Cardiac muscle cell (in vitro differentiated cells and primary cell): ENCODE measurements at regions not wholly inside any gene's neighbourhood (a gene's known extent, or its start where the extent isn't known, plus 50 kb on each side); places are given as distances from the start of the nearest gene placed in this dataset.

Source experiments
- DNase-seq, 2 donors: peaks; one replicate each; pipeline versions ENCODE4 v3.0.0 to v3.0.0-alpha.2; 2010 to 2017; ENCODE audit warnings: low read depth in 1 of 2, low spot score in 1 of 2
- H3K27ac ChIP-seq: fragments of 200-600 bp; sonication (generic); 2 replicates; pipeline ENCODE4 v1.5.1; 2016
- H3K27me3 ChIP-seq: fragments of 200-600 bp; sonication (generic); 2 replicates; pipeline ENCODE4 v1.6.0; 2016; ENCODE audit warnings: control low read depth
- H3K36me3 ChIP-seq: fragments of 200-600 bp; sonication (generic); 2 replicates; pipeline ENCODE4 v1.5.1; 2016; ENCODE audit warnings: control low read depth
- H3K4me1 ChIP-seq: fragments of 200-600 bp; sonication (generic); 2 replicates; pipeline ENCODE4 v1.8.1; 2017; ENCODE audit warnings: low read depth, mild to moderate bottlenecking, mixed run types
- H3K4me3 ChIP-seq: fragments of 200-600 bp; sonication (generic); 2 replicates; pipeline ENCODE4 v1.5.1; 2016; ENCODE audit warnings: mild to moderate bottlenecking
- H3K9me3 ChIP-seq: fragments of 200-600 bp; sonication (generic); 2 replicates; pipeline ENCODE4 v1.5.1; 2017; ENCODE audit warnings: low read depth, mild to moderate bottlenecking, control low read depth
- TF ChIP-seq, protein P1 (sequence below): IDR thresholded peaks from 2 replicates; pipeline ENCODE4 v1.5.1; 2012; ENCODE audit warnings: low read depth, mild to moderate bottlenecking, low read length

DNA sequence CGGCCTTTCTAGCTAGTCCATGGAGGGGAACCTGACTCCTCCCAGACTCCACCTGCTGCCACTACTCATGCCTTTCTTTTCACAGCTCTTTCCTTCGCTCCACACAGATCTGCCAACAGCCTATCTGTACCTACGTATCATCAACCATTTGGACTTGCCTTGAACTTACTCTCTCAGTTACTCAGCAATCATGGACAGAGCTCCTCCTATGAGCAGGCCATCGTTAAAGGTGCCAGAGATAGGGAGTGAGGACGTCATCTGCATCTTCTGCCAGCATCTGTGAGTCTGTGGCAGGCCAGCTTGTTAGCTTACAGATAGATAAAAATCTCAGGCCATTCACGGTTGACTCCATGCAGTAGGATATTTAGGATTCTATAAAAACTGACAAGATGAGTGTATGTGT is 162.9 kb upstream of the ZBED5 start:
- peak in 1 of 2 donors; percentile 4 for DNase-seq
- H3K27me3 ChIP-seq = no peaks in the 10 kb centered on the region
- H3K4me1 ChIP-seq = no peaks in the 10 kb centered on the region
- no peaks in the 10 kb centered on the region for H3K9me3 ChIP-seq
- H3K27ac ChIP-seq = no peak overlapping the region
- no peaks in the 10 kb centered on the region for H3K36me3 ChIP-seq
- TF ChIP-seq, protein P1, sequence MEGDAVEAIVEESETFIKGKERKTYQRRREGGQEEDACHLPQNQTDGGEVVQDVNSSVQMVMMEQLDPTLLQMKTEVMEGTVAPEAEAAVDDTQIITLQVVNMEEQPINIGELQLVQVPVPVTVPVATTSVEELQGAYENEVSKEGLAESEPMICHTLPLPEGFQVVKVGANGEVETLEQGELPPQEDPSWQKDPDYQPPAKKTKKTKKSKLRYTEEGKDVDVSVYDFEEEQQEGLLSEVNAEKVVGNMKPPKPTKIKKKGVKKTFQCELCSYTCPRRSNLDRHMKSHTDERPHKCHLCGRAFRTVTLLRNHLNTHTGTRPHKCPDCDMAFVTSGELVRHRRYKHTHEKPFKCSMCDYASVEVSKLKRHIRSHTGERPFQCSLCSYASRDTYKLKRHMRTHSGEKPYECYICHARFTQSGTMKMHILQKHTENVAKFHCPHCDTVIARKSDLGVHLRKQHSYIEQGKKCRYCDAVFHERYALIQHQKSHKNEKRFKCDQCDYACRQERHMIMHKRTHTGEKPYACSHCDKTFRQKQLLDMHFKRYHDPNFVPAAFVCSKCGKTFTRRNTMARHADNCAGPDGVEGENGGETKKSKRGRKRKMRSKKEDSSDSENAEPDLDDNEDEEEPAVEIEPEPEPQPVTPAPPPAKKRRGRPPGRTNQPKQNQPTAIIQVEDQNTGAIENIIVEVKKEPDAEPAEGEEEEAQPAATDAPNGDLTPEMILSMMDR = no peak
- H3K4me3 ChIP-seq = no peak overlapping the region

DNA sequence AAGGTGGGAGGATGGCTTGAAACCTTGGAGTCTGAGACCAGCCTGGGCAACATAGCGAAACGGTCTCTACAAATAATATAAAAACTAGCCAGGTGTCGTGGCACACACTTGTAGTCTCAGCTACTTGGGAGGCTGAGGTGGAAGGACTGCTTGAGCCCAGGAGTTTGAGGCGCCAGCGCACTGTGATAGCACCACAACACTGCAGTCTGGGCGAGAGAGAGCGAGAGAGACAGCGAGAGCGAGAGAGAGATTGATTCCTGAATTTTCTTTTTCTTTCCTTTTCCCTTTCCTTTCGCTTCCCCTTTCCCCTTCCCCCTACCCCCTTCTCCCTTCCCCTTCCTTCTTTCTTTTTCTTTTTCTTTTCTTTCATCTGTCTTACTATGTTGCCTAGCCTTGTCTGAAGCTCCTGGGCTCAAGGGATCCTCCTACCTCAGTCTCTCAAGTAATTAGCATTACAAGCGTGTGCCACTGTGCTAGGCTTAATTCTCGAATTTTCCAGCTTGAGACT is 162.4 kb upstream of the ZBED5 start:
- Histone ChIP-seq H3K4me3 (no peak overlapping the region), H3K27ac (no peak overlapping the region), H3K27me3 (no peaks in the 10 kb centered on the region), H3K4me1 (no peaks in the 10 kb centered on the region), H3K9me3 (no peaks in the 10 kb centered on the region), H3K36me3 (no peaks in the 10 kb centered on the region)
- no peak for DNase-seq
- TF ChIP-seq, protein P1 = no peak

DNA sequence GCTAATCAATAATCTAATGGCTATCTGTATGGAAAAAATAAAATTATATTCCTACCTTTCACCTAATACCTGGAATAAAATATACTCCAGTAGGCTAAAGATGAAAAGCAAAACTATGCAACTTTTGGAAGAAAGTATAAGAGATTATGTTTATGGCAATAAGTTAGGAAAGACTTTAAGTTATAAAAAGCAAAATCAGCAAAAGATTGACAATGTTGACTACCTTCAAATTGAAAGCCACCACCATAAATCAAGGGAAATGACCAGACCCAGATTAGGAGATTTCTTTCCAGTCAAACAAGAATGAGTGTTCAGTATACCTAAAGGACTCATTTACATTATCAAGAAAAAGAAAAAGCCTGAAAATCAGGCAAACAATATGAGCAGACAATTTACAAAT is 159.1 kb upstream of the ZBED5 start:
- H3K4me3 ChIP-seq = no peak overlapping the region
- no peaks in the 10 kb centered on the region for H3K36me3 ChIP-seq
- no peaks in the 10 kb centered on the region for H3K9me3 ChIP-seq
- TF ChIP-seq, protein P1 = no peak
- DNase-seq = no peak
- H3K27me3 ChIP-seq = no peaks in the 10 kb centered on the region
- no peaks in the 10 kb centered on the region for H3K4me1 ChIP-seq
- no peak overlapping the region for H3K27ac ChIP-seq

DNA sequence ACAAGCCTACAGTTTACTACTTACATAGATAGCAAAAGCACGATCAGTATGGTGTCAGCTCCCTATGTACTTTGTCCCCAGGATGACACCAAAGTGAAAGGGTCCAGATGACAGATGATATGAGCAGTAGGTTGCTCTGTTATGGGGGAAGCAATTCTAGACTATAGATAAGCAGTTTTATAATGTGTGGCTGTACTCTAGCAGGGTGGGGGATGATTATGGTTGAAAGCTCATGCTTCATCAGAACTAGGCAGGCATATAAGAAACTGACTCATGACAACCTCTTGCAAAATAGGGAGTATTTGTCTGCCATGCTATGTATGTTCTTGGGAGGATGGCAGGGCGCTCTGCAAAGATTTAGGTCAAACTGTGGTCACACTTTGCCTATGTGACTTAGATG is 158.2 kb upstream of the ZBED5 start:
- no peaks in the 10 kb centered on the region for H3K27me3 ChIP-seq
- TF ChIP-seq, protein P1 = no peak

DNA sequence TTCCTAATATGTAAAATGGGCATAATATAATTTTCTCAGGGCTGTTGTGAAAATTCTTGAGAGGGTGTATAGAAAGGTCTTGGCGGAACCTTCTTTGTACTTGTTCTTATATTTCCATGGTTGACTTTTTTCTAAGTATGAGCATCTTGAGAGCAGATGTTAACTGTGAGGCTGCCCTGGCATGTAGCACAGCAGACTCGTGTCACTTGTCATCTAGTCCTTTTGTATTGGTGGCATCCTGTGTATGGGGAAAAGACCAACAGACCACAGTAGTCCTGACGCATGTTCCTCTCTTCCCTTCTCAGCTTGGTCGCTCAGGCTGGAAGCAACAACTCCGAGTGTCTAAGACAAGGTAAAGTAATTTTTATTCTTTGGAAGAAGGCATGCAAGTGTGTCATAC is 153.8 kb upstream of the ZBED5 start:
- no peak for DNase-seq
- TF ChIP-seq, protein P1 = no peak
- Histone ChIP-seq H3K4me3 (no peak overlapping the region), H3K9me3 (no peaks in the 10 kb centered on the region), H3K27ac (no peak overlapping the region), H3K27me3 (no peaks in the 10 kb centered on the region), H3K4me1 (no peaks in the 10 kb centered on the region), H3K36me3 (no peaks in the 10 kb centered on the region)

More for the DNA sequence above, 158.2 kb upstream of the ZBED5 start:
- Histone ChIP-seq H3K27ac (no peak overlapping the region), H3K9me3 (no peaks in the 10 kb centered on the region), H3K36me3 (no peaks in the 10 kb centered on the region), H3K4me1 (no peaks in the 10 kb centered on the region), H3K4me3 (no peak overlapping the region)
- peak in 1 of 2 donors; percentile 33 for DNase-seq

DNA sequence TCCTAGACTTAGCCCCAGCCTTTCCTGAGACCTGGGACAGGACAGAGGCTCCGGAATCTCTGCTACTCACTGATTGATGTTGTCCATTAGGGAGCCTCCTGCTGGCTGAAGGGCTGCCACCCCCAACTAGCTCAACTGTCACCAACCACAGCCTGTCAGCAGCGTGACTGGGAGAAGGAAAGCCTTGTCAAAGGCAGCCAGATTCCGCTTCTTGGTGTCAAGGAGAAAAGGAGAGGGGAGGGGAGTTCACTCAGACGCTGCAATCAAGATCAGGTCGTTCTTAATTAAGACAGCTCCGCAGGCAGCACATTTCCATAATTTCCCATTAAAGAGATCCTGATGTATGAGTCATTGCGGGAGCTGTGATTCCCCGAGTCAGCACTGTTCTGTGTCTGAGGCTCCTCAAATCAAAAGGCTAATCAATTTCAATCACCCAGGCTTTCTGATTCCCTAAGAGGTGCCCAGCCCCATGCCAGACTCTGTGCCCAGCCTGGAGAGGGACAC is 152.8 kb upstream of the ZBED5 start:
- Histone ChIP-seq H3K27ac (no peak overlapping the region), H3K36me3 (no peaks in the 10 kb centered on the region), H3K27me3 (no peaks in the 10 kb centered on the region), H3K9me3 (no peaks in the 10 kb centered on the region), H3K4me3 (no peak overlapping the region), H3K4me1 (no peaks in the 10 kb centered on the region)
- TF ChIP-seq, protein P1 = peak; percentile 36
- DNase-seq = peak in 1 of 2 donors; percentile 51
